A204.1 (cell line): ENCODE measurements at regions not wholly inside any gene's neighbourhood (a gene's known extent, or its start where the extent isn't known, plus 50 kb on each side); places are given as distances from the start of the nearest gene placed in this dataset.

Source experiments
- FAIRE-seq: peaks from 2 replicates; lab custom pipeline; 2012; peaks lifted over from hg19 to GRCh38; lab: Jason Lieb, UNC

DNA sequence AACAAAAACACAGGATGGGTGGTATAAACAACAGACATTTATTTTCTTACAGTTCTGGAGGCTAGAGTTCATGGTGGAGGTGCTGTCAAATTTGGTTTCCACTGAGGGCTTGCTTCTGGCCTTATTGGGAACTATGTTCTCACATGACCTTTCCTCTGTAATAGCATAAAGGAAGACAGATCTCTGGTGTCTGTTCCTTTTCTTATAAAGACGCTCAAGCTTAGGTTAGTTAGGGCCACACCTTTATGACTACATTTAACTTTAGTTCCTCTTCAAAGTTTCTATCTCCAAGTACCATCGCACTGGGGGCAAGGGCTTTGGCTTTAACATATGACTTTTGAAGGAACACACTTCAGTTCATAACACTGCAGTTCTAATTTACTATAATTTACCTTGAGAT, 543.8 kb upstream of the CPEB2 start:
- no peak for FAIRE-seq

DNA sequence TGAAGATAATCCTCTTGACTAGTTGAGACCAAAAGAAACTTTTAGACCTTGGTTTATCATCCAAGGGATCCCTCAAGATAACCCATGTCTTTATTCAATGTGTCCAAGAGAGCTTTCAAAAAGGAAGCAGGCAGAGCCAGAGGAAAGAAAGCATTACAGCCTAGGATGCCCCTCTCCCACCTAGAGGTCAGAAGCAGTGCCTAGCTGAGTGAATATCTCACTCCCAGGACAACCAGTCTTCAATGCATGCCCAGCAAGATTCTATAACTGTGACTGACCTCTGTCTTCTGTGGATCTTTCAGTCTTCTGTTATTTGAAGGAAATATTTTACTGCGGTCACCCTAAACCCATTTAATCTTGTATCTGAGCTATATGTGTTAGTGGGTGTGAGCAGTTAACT, 537.2 kb upstream of the CPEB2 start:
- no peak for FAIRE-seq

- FAIRE-seq = no peak
Measured at GRCh38 chr4:14465507-14465906, 536.8 kb upstream of the CPEB2 start.

GRCh38 chr4:14478504-14478903, 523.8 kb upstream of the CPEB2 start:
- no peak for FAIRE-seq

- FAIRE-seq = no peak
Measured at GRCh38 chr4:14496408-14496807, 505.9 kb upstream of the CPEB2 start.

DNA sequence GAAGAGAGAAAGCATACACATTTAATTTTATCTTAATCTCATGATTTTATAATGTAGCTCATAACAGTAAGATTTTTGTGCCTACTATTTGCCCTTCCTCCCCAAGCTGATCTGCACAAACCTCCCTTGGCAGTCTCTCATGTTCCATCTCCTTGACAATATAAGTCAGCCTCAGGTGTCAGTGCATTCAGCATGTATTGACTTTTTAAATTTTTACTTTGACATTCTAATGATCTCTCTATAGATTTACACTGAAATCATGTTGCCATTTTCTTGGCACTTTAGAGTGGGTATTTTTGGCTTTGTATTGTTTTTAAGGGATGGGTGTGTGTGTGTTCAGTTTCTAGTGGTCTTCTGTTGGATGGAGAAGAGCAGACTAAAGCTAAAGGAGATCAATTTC, 505.3 kb upstream of the CPEB2 start:
- no peak for FAIRE-seq

DNA sequence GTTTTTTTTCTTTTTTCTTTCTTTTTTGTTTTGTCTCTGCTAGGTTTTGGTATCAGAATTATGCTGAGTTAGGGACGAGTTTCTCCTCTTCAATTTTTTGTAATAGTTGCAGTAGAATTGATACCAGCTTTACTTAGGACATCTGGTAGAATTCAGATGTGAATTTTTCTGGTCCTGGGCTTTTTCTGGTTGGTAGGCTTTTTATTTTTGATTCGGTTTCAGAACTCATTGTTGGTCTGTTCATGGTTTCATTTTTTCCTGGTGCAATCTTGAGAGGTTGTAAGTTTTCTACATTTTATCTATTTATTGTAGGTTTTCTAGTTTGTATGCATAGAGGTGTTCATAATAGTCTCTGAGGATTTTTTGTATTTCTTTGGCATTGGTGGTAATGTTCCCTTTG, 498.1 kb upstream of the CPEB2 start:
- no peak for FAIRE-seq

DNA sequence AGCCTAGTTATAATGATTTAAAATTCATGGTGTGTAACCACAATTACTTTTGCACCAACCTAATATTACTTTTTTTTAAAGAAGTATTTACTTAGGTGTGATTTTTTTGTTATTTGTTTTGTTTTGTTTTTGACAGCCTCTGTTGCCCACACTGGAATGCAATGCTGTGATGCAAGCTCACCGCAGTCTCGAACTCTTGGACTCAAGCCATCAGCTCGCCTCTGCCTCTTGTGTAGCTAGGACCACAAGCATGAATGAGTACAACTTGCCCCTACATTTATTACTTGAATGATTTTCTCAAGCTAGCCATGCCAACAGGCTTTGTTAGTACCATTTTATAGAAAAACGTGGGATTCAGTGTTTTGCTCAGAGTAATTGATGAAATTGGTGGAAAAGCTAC, 488.8 kb upstream of the CPEB2 start:
- no peak for FAIRE-seq

DNA sequence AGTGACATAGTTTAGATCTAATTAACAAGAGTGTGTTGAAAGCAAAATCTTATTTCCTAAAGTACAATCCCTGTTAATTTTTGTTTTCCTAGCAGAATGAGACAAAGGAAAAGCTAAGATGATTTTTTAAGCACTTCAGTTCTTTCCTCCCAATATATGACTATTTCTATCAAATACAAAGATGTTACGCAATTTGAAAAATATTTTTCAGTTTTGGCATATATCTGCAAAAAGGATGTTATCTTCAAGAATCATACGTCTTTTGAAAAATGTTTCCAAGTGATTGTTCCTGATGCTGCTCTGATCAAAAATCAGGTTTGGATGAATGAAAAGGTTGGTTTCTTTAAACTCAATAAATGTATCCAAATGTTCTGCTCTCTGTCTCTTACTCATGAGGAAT, 486.7 kb upstream of the CPEB2 start:
- no peak for FAIRE-seq

DNA sequence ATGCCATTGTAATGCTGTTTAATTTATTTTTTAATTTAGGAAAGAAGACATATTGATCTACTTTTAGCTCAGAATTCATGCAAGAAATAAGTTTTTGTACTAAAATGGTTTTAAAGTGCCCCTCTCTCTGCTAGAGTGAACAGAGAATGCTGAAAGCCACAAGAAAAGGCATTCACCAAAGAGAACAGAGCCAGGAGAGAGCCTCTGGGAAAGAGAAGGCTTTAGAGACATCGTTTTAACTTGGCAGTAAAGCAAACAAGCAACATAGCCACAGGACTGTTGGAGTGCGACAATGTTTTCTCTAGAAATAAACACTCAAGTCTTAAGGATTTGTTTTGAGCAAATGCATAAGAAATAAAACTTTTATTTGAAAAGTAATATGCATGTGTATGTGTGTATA, 484.1 kb upstream of the CPEB2 start:
- no peak for FAIRE-seq

- FAIRE-seq = no peak
Measured at GRCh38 chr4:14520171-14520570, 482.1 kb upstream of the CPEB2 start.

- FAIRE-seq = no peak
Measured at GRCh38 chr4:14524276-14524675, 478.0 kb upstream of the CPEB2 start.

DNA sequence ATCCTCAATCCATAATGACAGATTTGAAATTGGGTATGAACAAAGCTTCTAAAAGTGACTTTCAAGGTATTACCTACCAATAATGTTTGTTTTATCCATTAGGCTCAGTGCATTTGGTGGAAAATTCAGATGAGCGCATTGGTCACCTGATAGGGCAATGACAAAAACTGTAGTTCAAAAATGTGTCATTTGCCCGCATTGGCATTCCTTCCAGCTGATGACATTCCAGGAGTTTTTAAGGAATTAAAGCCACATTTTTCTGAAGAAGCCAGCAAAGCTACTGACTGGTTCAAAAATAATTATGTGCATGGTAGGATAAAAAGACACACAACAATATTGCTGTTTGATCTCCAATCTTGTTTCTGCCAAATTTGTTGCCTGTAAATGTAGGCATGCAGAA, 473.4 kb upstream of the CPEB2 start:
- no peak for FAIRE-seq

- FAIRE-seq = no peak
Measured at GRCh38 chr4:14529653-14530052, 472.6 kb upstream of the CPEB2 start.

DNA sequence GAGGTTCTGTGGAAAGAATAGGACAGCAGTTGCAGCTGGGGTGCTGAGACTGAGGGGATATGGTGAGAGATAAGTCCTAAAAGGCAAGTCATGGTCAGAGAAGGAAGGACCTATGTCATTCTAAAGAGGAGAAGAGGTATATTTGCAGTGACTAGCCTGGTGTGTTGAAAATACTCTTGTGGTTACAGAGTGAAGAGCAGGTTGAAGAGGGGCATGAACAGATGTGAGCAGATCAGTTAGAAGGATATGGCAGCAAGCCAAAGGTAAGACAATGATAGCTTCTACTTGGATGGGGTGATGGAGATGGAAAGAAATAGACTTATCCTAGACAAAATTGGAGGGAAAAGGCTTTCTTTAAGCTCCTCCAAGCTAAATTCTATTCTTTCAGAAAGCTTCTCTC, 469.8 kb upstream of the CPEB2 start:
- no peak for FAIRE-seq

GRCh38 chr4:14539246-14539645, 463.0 kb upstream of the CPEB2 start:
- FAIRE-seq = no peak

DNA sequence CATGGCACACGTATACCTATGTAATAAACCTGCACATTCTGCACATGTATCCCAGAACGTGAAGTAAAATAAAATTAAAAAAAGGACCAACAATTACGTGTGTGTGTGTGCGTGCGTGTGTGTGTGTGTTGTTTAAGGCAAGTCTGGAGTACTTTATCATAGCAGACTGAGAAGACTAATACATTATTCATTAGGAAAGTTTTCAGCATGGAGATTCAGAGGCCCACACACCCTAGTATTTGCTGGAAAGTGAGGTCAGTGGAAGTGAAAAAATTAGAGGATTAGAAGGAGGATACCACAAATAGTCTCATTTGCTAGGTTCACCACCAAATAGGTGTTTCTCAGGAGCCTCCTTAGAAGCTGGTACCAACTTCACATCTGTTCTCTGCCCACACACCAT, 457.1 kb upstream of the CPEB2 start:
- FAIRE-seq = no peak

GRCh38 chr4:14545807-14546206, 456.5 kb upstream of the CPEB2 start:
- no peak for FAIRE-seq

DNA sequence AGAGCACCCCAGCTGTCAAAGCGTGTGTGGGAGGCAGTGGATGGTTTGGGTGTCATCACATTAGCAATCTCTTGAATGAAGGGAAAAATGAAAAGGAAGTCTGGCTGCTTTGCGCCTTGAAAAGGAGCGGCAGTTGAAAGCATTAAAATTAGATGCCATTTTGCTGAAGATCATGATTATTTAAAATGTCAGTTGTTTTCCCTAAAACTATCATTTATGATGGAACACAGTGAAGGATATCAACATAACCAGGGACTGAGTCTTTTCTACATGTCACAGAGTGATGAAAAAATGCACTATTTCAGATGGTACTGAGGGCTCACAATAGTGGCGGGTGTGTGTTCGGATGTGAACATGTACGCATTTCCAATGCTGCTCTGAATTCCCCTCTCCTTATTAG, 450.2 kb upstream of the CPEB2 start:
- no peak for FAIRE-seq

- FAIRE-seq = no peak
Measured at GRCh38 chr4:14559646-14560045, 442.6 kb upstream of the CPEB2 start.

DNA sequence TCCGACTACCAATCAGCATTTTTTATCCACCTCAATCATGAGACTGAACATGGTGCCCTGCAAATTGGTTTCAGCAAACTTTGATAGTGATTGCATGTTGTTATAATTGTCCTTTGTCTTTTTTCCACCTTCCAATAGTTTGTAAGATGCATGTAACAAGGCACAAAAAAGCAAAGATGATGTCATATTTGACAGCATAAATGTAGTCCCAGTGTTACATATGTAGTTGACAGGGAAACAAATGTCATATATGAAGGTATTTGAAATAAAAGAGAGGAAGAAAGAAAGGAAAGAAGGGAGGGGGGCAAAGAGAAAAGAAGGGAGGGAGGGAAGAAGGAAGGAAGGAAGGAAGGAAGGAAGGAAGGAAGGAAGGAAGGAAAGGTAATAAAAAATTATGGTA, 441.7 kb upstream of the CPEB2 start:
- no peak for FAIRE-seq

- FAIRE-seq = no peak
Measured at GRCh38 chr4:14562901-14563300, 439.4 kb upstream of the CPEB2 start.

DNA sequence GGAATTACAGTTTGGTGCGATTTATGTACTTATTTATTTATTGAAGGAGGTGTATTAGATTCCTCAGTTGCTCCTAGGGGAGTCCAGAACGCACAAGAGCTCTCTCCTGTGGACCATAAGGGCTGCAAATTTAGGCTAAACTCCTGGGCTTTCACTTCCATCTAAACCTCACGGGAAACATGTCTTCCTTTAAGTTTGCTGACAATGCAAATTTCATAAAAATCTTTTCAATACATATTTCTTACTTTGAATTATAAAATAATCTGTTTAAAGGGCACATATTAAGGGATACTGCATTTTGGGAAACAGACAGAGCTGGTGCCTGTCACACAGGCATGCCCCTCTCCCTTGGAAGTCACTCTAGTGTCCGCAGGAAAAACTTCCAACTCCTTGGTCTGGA, 438.0 kb upstream of the CPEB2 start:
- FAIRE-seq = no peak

DNA sequence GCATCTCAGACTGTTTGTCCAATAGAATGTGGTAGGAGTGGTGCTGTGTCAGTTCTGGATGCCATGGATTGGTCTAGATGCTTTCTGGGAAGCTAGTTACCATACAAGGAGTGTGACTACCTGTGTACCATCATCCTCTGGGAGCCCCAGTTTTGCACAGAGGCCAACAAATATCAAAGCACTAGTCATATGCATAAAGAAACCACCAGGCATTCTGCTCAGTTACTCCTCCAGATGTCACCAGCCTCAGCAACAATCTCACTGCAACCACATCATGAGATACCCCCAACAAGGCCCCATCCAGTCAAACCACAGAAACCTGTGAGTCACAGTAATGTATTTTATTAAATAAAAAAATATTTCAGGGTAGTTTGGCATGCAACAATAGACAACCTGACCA, 435.8 kb upstream of the CPEB2 start:
- no peak for FAIRE-seq

DNA sequence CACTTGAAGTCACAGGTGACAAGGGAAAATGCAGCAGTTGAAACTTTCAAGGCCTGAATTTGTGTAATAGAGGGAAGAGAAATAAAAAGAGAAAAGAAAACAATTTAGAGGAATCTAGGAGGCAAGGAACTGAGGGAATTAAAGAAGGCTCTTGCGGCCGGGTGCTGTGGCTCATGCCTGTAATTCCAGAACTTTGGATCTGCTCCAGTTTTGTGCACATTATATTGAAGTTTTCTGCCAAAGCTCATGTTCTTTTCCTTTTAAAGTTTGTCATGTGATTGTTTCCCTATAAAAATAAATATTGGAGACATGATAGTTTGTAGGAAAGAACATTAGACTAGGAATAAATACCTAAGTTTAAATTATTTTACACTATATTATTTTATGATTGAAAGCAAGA, 433.9 kb upstream of the CPEB2 start:
- no peak for FAIRE-seq

DNA sequence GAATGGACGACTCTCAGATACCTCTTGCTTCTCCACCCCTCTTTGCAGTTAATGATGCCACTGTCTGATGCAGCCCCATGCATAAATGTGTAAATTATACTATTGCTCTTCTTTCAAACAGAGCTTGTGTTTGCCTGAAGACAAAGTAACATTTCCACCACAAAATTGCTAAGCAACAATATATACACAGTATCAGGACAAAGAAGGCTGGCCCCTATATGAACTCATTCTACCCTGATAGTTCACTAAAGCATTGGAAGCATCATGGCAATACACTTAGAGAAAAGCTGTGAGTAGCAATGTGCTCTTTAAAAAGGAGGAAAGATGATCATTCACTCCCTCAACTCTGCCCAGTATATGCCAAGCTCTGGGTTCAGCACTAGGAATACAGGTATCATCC, 427.0 kb upstream of the CPEB2 start:
- FAIRE-seq = no peak
